Stimulated activated naive CD8-positive, alpha-beta T cell treated with anti-CD3 and anti-CD28 coated beads, Interleukin-15, amount 100 ng/mL, for 72 hours (primary cell): ENCODE measurements at regions not wholly inside any gene's neighbourhood (a gene's known extent, or its start where the extent isn't known, plus 50 kb on each side); places are given as distances from the start of the nearest gene placed in this dataset.

Experiments
- ATAC-seq: fragments of 150-1000 bp; cut with Tn5 transposase; 2 replicates; pipeline ENCODE4 v1.10.0; 2021; ENCODE audit warnings: mild to moderate bottlenecking, moderate library complexity
- DNase-seq, 2 donors: peaks; one replicate each; pipeline ENCODE4 v3.0.0; 2021 to 2022
- H3K27ac Mint-ChIP-seq, 2 donors: one replicate each; pipeline ENCODE4 v1.8.0; 2022; ENCODE audit warnings: mild to moderate bottlenecking in 2 of 2, mixed read lengths in 2 of 2, moderate library complexity in 2 of 2
- H3K27me3 Mint-ChIP-seq: one replicate; pipeline ENCODE4 v1.8.0; 2022; ENCODE audit warnings: mixed read lengths
- H3K4me1 Mint-ChIP-seq: one replicate; pipeline ENCODE4 v1.8.0; 2022; ENCODE audit warnings: mild to moderate bottlenecking, mixed read lengths
- H3K4me3 Mint-ChIP-seq, 2 donors: one replicate each; pipeline ENCODE4 v1.8.0; 2022; ENCODE audit warnings: mild to moderate bottlenecking in 2 of 2, mixed read lengths in 2 of 2, moderate library complexity in 1 of 2
- H3K9me3 Mint-ChIP-seq, 2 donors: one replicate each; pipeline ENCODE4 v1.8.0; 2022; ENCODE audit warnings: mixed read lengths in 2 of 2

GRCh38 chr14:33871394-33871793, 79.5 kb downstream of the EGLN3 start:
- Mint-ChIP-seq H3K27me3 (no peaks in the 10 kb centered on the region), H3K4me3 (no peak overlapping the region), H3K27ac (no peak overlapping the region), H3K9me3 (peaks cover 25 to 31% of the 10 kb centered on the region in 2 donors), H3K4me1 (no peaks in the 10 kb centered on the region)
- DNase-seq (no peak), ATAC-seq (no peak)

- H3K4me1 Mint-ChIP-seq = no peaks in the 10 kb centered on the region
- H3K27me3 Mint-ChIP-seq = no peaks in the 10 kb centered on the region
- no peaks in the 10 kb centered on the region for H3K9me3 Mint-ChIP-seq
- H3K4me3 Mint-ChIP-seq = no peak overlapping the region
- ATAC-seq (no peak), DNase-seq (no peak)
- H3K27ac Mint-ChIP-seq = no peak overlapping the region
Measured at GRCh38 chr14:33866425-33867088, 84.3 kb downstream of the EGLN3 start.

GRCh38 chr14:33862261-33862802, 88.5 kb downstream of the EGLN3 start:
- Mint-ChIP-seq H3K4me3 (no peak overlapping the region), H3K27ac (no peak overlapping the region), H3K27me3 (no peaks in the 10 kb centered on the region), H3K9me3 (no peaks in the 10 kb centered on the region), H3K4me1 (peaks cover 14% of the 10 kb centered on the region)
- DNase-seq (no peak), ATAC-seq (no peak)

- peaks cover 14% of the 10 kb centered on the region for H3K4me1 Mint-ChIP-seq
- no peak for ATAC-seq
- no peak for DNase-seq
- H3K4me3 Mint-ChIP-seq = no peak overlapping the region
- no peak overlapping the region for H3K27ac Mint-ChIP-seq
- H3K27me3 Mint-ChIP-seq = no peaks in the 10 kb centered on the region
- H3K9me3 Mint-ChIP-seq = no peaks in the 10 kb centered on the region
Measured at GRCh38 chr14:33859306-33859705, 91.6 kb downstream of the EGLN3 start.

- DNase-seq (no peak), ATAC-seq (no peak)
- no peaks in the 10 kb centered on the region for H3K27me3 Mint-ChIP-seq
- H3K9me3 Mint-ChIP-seq = no peaks in the 10 kb centered on the region
- peak overlapping the region in 1 of 2 donors; percentile 2 for H3K27ac Mint-ChIP-seq
- no peak overlapping the region for H3K4me3 Mint-ChIP-seq
- H3K4me1 Mint-ChIP-seq = peaks cover 14% of the 10 kb centered on the region
Measured at GRCh38 chr14:33857650-33858049, 93.2 kb downstream of the EGLN3 start.

GRCh38 chr14:33855672-33856071, 95.2 kb downstream of the EGLN3 start:
- H3K9me3 Mint-ChIP-seq = no peaks in the 10 kb centered on the region
- no peaks in the 10 kb centered on the region for H3K27me3 Mint-ChIP-seq
- H3K4me3 Mint-ChIP-seq = no peak overlapping the region
- no peak overlapping the region for H3K27ac Mint-ChIP-seq
- ATAC-seq = no peak
- H3K4me1 Mint-ChIP-seq = peaks cover 12% of the 10 kb centered on the region
- no peak for DNase-seq
